Keratinocyte (primary cell): ENCODE measurements at regions not wholly inside any gene's neighbourhood (a gene's known extent, or its start where the extent isn't known, plus 50 kb on each side); places are given as distances from the start of the nearest gene placed in this dataset.

Experiments
- DNase-seq: peaks from one replicate; pipeline ENCODE4 v3.0.0-alpha.2; 2011; ENCODE audit warnings: low read depth, missing footprints, low spot score
- FAIRE-seq: peaks from 2 replicates; lab custom pipeline; 2011; peaks lifted over from hg19 to GRCh38; lab: Jason Lieb, UNC
- H2AFZ ChIP-seq: 2 replicates; pipeline ENCODE4 v1.6.0; 2012; ENCODE audit warnings: low read length, control low read depth, inconsistent platforms; ENCODE audit not compliant: control insufficient read depth
- H3K27ac ChIP-seq: 2 replicates; pipeline ENCODE4 v1.5.1; 2011; ENCODE audit warnings: low read length; ENCODE audit not compliant: control insufficient read depth, insufficient read depth
- H3K27me3 ChIP-seq: 3 replicates; pipeline ENCODE4 v1.6.0; 2011; ENCODE audit warnings: low read length; ENCODE audit not compliant: control insufficient read depth, insufficient read depth; ENCODE audit errors: extremely low read depth
- H3K36me3 ChIP-seq, 2 experiments: 2 replicates in 1 of 2; 3 replicates in 1 of 2; pipeline ENCODE4 v1.5.1; 2011; ENCODE audit warnings: low read length in 2 of 2, mild to moderate bottlenecking in 1 of 2; ENCODE audit not compliant: control insufficient read depth in 2 of 2, insufficient read depth in 2 of 2; ENCODE audit errors: extremely low read depth in 1 of 2
- H3K4me1 ChIP-seq: 3 replicates; pipeline ENCODE4 v1.5.1; 2011; ENCODE audit warnings: low read length; ENCODE audit not compliant: control insufficient read depth, insufficient read depth; ENCODE audit errors: extremely low read depth
- H3K4me2 ChIP-seq: 3 replicates; pipeline ENCODE4 v1.6.0; 2011; ENCODE audit warnings: low read depth, low read length; ENCODE audit not compliant: control insufficient read depth, insufficient read depth; ENCODE audit errors: extremely low read depth
- H3K4me3 ChIP-seq, 3 experiments: fragments of 200-600 bp in 1 of 3; sonication (generic) in 1 of 3; 2 replicates in 2 of 3; 3 replicates in 1 of 3; pipeline ENCODE4 v1.5.1; 2011 to 2016; ENCODE audit warnings: low read length in 3 of 3, mild to moderate bottlenecking in 3 of 3, control low read depth in 2 of 3, inconsistent platforms in 1 of 3, low read depth in 1 of 3, mixed read lengths in 1 of 3, mixed run types in 1 of 3, moderate library complexity in 1 of 3; ENCODE audit not compliant: control insufficient read depth in 2 of 3, insufficient read depth in 2 of 3; ENCODE audit errors: extremely low read depth in 1 of 3
- H3K79me2 ChIP-seq: 2 replicates; pipeline ENCODE4 v1.6.0; 2012; ENCODE audit warnings: low read length; ENCODE audit not compliant: control insufficient read depth, insufficient read depth
- H3K9ac ChIP-seq: 3 replicates; pipeline ENCODE4 v1.6.0; 2011; ENCODE audit warnings: low read length; ENCODE audit not compliant: control insufficient read depth, insufficient read depth; ENCODE audit errors: extremely low read depth
- H3K9me1 ChIP-seq: 3 replicates; pipeline ENCODE4 v1.6.0; 2011; ENCODE audit warnings: low read length; ENCODE audit not compliant: control insufficient read depth, insufficient read depth; ENCODE audit errors: extremely low read depth
- H3K9me3 ChIP-seq: 2 replicates; pipeline ENCODE4 v1.5.1; 2012; ENCODE audit warnings: low read depth, low read length; ENCODE audit not compliant: control insufficient read depth
- H4K20me1 ChIP-seq: 3 replicates; pipeline ENCODE4 v1.6.0; 2011; ENCODE audit warnings: low read length; ENCODE audit not compliant: control insufficient read depth, insufficient read depth; ENCODE audit errors: extremely low read depth
- EZH2 ChIP-seq: IDR thresholded peaks from one replicate; pipeline ENCODE4 v1.6.1; 2012; ENCODE audit warnings: inconsistent platforms, mild to moderate bottlenecking, low read length, moderate library complexity
- dilution Hi-C: fragments of 300-500 bp; cut with MboI; formaldehyde crosslinking; loops from one replicate; pipeline ENCODE4 v1.7.0; 2020; ENCODE audit warnings: low sequenced_read_pairs; ENCODE audit not compliant: extremely low pct_ligation_motif_present
- TF ChIP-seq, protein P1 (sequence below), 3 experiments: IDR thresholded peaks in 1 of 3; conservative IDR thresholded peaks in 1 of 3; optimal IDR thresholded peaks in 1 of 3; 2 replicates in 2 of 3; 3 replicates in 1 of 3; pipeline versions ENCODE3 to v1.5.1; 2011; ENCODE audit warnings: low read length in 3 of 3, mild to moderate bottlenecking in 3 of 3, moderate library complexity in 2 of 3, control low read depth in 1 of 3, inconsistent platforms in 1 of 3; ENCODE audit not compliant: insufficient read depth in 2 of 3; ENCODE audit errors: extremely low read depth in 1 of 3

- H3K36me3 ChIP-seq, result no peaks in the 10 kb centered on the region
- no peaks in the 10 kb centered on the region for H4K20me1 ChIP-seq
- DNase-seq, result no peak
- no peak overlapping the region for H3K9ac ChIP-seq
- FAIRE-seq, result no peak
- no peaks in the 10 kb centered on the region for H3K9me1 ChIP-seq
- TF ChIP-seq, protein P1, sequence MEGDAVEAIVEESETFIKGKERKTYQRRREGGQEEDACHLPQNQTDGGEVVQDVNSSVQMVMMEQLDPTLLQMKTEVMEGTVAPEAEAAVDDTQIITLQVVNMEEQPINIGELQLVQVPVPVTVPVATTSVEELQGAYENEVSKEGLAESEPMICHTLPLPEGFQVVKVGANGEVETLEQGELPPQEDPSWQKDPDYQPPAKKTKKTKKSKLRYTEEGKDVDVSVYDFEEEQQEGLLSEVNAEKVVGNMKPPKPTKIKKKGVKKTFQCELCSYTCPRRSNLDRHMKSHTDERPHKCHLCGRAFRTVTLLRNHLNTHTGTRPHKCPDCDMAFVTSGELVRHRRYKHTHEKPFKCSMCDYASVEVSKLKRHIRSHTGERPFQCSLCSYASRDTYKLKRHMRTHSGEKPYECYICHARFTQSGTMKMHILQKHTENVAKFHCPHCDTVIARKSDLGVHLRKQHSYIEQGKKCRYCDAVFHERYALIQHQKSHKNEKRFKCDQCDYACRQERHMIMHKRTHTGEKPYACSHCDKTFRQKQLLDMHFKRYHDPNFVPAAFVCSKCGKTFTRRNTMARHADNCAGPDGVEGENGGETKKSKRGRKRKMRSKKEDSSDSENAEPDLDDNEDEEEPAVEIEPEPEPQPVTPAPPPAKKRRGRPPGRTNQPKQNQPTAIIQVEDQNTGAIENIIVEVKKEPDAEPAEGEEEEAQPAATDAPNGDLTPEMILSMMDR (optimal IDR thresholded peaks at IDR 0.05 in 1 of 3, IDR thresholded peaks at IDR 0.05 in 1 of 3, conservative IDR thresholded peaks at IDR 0.05 in 1 of 3; ENCODE audit: extremely low read depth in 1 of 3, insufficient read depth in 2 of 3, low read length in 3 of 3), result no peak
- no peak for TF ChIP-seq EZH2
- no peak overlapping the region for H2AFZ ChIP-seq
- H3K27me3 ChIP-seq, result peaks cover 37% of the 10 kb centered on the region
- no peak overlapping the region for H3K4me3 ChIP-seq
- no peaks in the 10 kb centered on the region for H3K9me3 ChIP-seq
- H3K4me1 ChIP-seq, result no peaks in the 10 kb centered on the region
- dilution Hi-C loops, result no loop called here
- no peak overlapping the region for H3K27ac ChIP-seq
- H3K4me2 ChIP-seq, result no peak overlapping the region
- H3K79me2 ChIP-seq, result no peaks in the 10 kb centered on the region
Measured at GRCh38 chr11:119980431-119980830, 157.5 kb downstream of the TRIM29 start.

- Histone ChIP-seq H3K4me3 (no peak overlapping the region), H3K79me2 (no peaks in the 10 kb centered on the region), H4K20me1 (no peaks in the 10 kb centered on the region), H3K9ac (no peak overlapping the region), H2AFZ (no peak overlapping the region), H3K36me3 (no peaks in the 10 kb centered on the region), H3K9me3 (no peaks in the 10 kb centered on the region), H3K27ac (no peak overlapping the region), H3K4me1 (no peaks in the 10 kb centered on the region), H3K27me3 (peaks cover 32% of the 10 kb centered on the region), H3K9me1 (no peaks in the 10 kb centered on the region), H3K4me2 (no peak overlapping the region)
- FAIRE-seq (no peak), DNase-seq (no peak)
- dilution Hi-C loops, result no loop called here
- TF ChIP-seq EZH2, result no peak
- TF ChIP-seq, protein P1 (optimal IDR thresholded peaks at IDR 0.05 in 1 of 3, IDR thresholded peaks at IDR 0.05 in 1 of 3, conservative IDR thresholded peaks at IDR 0.05 in 1 of 3; ENCODE audit: extremely low read depth in 1 of 3, insufficient read depth in 2 of 3, low read length in 3 of 3), result no peak
Measured at GRCh38 chr11:119979701-119980100, 158.2 kb downstream of the TRIM29 start.
